ENCODE measurements at regions not wholly inside any gene's neighbourhood (a gene's known extent, or its start where the extent isn't known, plus 50 kb on each side); places are given as distances from the start of the nearest gene placed in this dataset.
"Not testable (repeated sequence)": the region's sequence is repeated elsewhere in the genome, so short reads cannot be mapped to it uniquely, and the experiment has no call there.

DNA sequence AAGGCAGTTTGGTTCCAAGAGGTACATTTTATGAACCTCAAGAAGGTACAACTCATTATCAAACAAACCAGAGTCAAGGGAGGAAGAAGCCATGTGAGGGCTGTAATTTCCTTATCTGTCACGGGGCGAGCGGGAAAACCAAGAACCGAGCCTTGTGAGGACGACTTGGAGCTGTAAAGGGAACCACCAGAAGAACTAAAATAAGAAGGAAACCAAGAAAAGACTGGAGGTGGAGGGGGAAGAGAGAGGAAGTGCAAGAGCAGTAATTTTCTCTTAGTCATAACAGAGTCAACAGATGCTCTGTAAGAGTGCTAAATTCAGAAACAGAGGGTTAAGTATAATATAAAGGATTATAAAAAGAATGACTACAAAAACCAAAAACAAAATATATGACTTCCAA lies 127.1 kb downstream of the DIRAS2 start:
- Mint-ChIP-seq H3K27ac (no peak overlapping the region), H3K4me3 (no peak overlapping the region), H3K36me3 (ENCODE audit: low read depth) (no peaks in the 10 kb centered on the region), H3K27me3 (ENCODE audit: low read depth) (peaks cover 10% of the 10 kb centered on the region), H3K4me1 (ENCODE audit: low read depth) (no peaks in the 10 kb centered on the region), H3K9me3 (ENCODE audit: insufficient read depth) (no peaks in the 10 kb centered on the region)
- CTCF ChIA-PET: no interaction called here
- DNase-seq: no peak
- POLR2A ChIA-PET: no interaction called here
- ATAC-seq: no peak

DNA sequence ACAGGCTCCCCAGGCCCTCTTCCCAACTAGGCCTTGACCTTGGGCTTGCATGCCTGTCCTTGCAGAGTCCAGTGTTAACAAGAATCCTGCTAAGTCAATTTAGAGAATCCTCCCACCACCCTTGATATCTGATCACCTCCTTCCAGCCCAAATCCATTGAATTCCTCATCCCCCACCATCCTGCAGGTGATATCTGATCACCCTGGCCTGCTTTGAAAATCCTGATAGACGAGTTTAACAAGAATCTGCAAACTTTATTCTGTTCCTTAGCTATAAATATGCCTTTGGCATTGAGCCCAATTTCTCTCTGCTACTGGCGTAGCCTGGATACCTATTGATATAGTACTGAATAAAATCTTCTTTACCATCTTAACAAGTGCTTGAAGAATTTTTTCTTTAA lies 125.5 kb downstream of the DIRAS2 start:
- H3K36me3 Mint-ChIP-seq (ENCODE audit: low read depth): no peaks in the 10 kb centered on the region
- H3K9me3 Mint-ChIP-seq (ENCODE audit: insufficient read depth): no peaks in the 10 kb centered on the region

DNA sequence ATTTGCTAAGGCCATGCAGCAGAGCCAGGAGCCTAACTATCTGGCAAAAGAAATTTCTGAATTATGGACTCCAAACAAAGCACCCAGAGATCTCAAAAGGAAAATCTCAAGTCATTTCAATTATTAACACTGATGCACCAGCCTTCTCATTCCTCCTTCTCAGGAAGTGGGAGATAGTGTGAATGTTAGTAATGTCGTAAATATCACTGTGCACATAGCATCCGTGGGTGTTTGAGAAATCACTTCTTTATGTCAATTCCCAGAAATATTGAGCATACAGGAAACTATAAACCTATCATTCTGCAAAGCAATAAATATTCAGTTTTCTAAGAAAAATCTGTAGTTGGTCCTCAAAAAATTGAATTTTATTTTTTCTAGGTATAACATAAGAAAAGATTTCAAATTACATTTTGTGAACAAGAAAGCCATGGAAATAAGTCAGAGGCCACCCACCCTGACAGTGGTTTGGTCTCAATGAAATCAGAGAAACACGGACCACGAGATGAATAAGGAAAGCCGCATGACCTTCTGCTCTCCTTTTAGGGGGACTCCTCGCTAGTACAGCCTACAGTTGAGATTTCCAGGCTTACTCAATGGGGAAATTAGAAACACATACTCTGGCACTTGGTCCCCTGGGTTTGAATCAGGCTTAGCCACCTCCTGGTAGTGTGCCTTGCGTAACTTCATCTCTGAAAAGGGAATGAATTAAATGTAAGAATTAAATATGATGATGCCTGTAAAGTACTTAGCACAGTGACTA lies 120.6 kb downstream of the DIRAS2 start:
- no peak overlapping the region for H3K27ac Mint-ChIP-seq
- no peak overlapping the region for H3K4me3 Mint-ChIP-seq
- CTCF ChIA-PET: no interaction called here
- H3K4me1 Mint-ChIP-seq (ENCODE audit: low read depth): no peaks in the 10 kb centered on the region
- no peak for DNase-seq
- POLR2A ChIA-PET: no interaction called here
- peaks cover 6% of the 10 kb centered on the region for H3K27me3 Mint-ChIP-seq (ENCODE audit: low read depth)
- H3K9me3 Mint-ChIP-seq (ENCODE audit: insufficient read depth): no peaks in the 10 kb centered on the region
- no peaks in the 10 kb centered on the region for H3K36me3 Mint-ChIP-seq (ENCODE audit: low read depth)
- no peak for ATAC-seq

More for the DNA sequence above, 125.5 kb downstream of the DIRAS2 start:
- CTCF ChIA-PET: no interaction called here
- POLR2A ChIA-PET: no interaction called here
- no peak overlapping the region for H3K4me3 Mint-ChIP-seq
- no peaks in the 10 kb centered on the region for H3K4me1 Mint-ChIP-seq (ENCODE audit: low read depth)
- DNase-seq (no peak), ATAC-seq (no peak)
- no peak overlapping the region for H3K27ac Mint-ChIP-seq
- peaks cover 10% of the 10 kb centered on the region for H3K27me3 Mint-ChIP-seq (ENCODE audit: low read depth)

DNA sequence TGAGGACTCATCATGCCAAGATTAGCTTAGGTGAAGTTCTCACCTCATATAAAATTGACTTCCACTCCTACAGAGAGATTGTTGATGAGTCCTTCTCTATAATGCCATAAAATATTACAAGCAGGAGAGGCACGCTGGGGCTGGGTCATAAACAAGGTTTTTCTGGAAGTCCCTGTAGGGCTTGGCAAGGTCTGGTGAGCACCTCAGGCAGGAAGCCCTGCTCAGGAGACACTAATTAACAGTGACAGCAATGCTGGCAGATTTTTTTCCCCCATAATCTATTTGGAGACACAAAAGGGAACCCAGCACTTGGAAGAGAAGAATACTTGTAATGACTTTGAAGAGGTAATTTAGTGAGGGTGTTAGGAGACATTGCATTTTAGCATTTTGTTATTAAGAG lies 118.7 kb downstream of the DIRAS2 start:
- H3K4me3 Mint-ChIP-seq: no peak overlapping the region
- DNase-seq (no peak), ATAC-seq (no peak)
- H3K27me3 Mint-ChIP-seq (ENCODE audit: low read depth): peaks cover 7% of the 10 kb centered on the region
- ChIA-PET CTCF (no interaction called here), POLR2A (no interaction called here)
- no peak overlapping the region for H3K27ac Mint-ChIP-seq
- no peaks in the 10 kb centered on the region for H3K36me3 Mint-ChIP-seq (ENCODE audit: low read depth)
- H3K9me3 Mint-ChIP-seq (ENCODE audit: insufficient read depth): no peaks in the 10 kb centered on the region
- no peaks in the 10 kb centered on the region for H3K4me1 Mint-ChIP-seq (ENCODE audit: low read depth)

DNA sequence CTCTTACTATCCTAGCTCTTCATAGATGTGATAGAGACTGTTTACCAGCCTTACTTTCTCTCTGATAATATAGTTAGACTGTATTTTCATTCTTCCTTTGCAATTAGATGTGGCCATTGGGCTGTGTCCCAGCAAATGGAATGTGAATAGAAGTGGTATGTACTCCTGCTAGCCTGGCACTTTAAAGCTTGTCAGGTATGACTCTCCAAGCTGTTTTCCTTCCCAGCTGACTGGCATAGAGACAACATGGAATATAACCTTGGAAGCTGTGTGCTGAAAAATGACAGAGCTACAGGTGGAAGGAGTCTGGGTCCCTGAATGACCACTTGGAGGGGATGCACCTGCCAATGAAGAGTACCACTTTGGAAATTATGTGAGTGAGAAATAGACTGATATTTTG lies 116.2 kb downstream of the DIRAS2 start:
- ATAC-seq (no peak), DNase-seq (no peak)
- Mint-ChIP-seq H3K9me3 (ENCODE audit: insufficient read depth) (no peaks in the 10 kb centered on the region), H3K4me3 (no peak overlapping the region), H3K27me3 (ENCODE audit: low read depth) (peaks cover 8% of the 10 kb centered on the region), H3K4me1 (ENCODE audit: low read depth) (no peaks in the 10 kb centered on the region), H3K27ac (no peak overlapping the region), H3K36me3 (ENCODE audit: low read depth) (no peaks in the 10 kb centered on the region)
- CTCF ChIA-PET: no interaction called here
- POLR2A ChIA-PET: no interaction called here

DNA sequence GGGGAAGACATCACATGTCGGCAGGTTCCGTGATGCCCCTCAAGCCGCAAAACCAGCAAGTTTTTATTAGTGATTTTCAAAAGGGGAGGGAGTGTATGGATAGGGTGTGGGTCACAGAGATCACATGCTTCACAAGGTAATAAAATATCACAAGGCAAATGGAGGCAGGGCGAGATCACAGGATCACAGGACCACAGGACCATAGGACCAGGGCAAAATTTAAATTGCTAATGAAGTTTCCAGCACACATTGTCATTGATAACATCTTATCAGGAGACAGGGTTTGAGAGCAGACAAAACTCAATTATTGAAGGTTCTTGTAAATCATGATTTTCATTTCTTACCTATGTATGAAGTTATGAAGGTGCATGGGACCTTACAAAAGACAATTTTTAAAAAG lies 106.5 kb downstream of the DIRAS2 start:
- H3K27ac Mint-ChIP-seq; DNase-seq; H3K4me1 Mint-ChIP-seq (ENCODE audit: low read depth); CTCF ChIA-PET; H3K36me3 Mint-ChIP-seq (ENCODE audit: low read depth); ATAC-seq; H3K4me3 Mint-ChIP-seq; H3K9me3 Mint-ChIP-seq (ENCODE audit: insufficient read depth); POLR2A ChIA-PET: not testable (repeated sequence)
- peaks cover 17% of the 10 kb centered on the region for H3K27me3 Mint-ChIP-seq (ENCODE audit: low read depth)

DNA sequence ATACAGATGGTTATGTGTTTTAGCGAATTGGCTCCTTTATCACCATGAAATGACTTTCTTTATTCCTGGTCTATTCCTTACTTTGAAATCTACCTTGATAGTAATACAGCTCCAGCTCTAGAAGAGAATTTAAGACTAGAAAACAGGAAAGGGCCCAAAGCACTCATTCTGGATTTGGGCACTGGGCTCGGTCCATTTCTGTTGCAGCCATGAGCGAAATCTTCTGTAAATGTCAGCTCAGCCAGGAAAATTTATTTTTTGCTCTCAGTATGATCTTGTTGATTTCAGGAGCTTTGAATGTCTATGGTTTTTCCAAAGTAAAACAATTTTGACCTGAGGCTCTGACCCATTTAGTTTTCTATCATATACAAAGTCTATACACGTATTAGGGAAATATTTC lies 104.1 kb downstream of the DIRAS2 start:
- CTCF ChIA-PET: no interaction called here
- H3K9me3 Mint-ChIP-seq (ENCODE audit: insufficient read depth): no peaks in the 10 kb centered on the region
- no peaks in the 10 kb centered on the region for H3K4me1 Mint-ChIP-seq (ENCODE audit: low read depth)
- POLR2A ChIA-PET: no interaction called here
- no peaks in the 10 kb centered on the region for H3K36me3 Mint-ChIP-seq (ENCODE audit: low read depth)
- peaks cover 19% of the 10 kb centered on the region for H3K27me3 Mint-ChIP-seq (ENCODE audit: low read depth)
- no peak for DNase-seq
- H3K4me3 Mint-ChIP-seq: no peak overlapping the region
- no peak for ATAC-seq
- no peak overlapping the region for H3K27ac Mint-ChIP-seq

DNA sequence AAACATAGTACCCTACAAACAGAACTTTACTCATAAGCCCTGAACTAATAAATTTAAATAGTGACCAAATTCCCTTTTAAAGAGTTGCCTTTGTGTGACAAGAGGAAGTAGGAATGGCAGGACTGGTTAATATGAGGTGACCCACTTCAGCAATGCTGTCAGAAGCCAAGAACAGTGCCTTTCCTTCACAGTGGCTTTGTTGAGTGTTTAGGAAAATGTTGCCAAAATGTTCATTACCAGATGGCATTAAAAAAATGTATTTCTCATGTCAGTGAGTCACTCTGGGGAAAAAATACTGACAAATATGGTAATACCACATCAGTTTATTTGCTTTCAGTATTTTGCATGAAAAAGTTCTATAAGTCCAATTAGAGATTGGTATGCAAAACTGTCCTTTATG lies 103.3 kb downstream of the DIRAS2 start:
- no peak for DNase-seq
- ChIA-PET POLR2A (no interaction called here), CTCF (no interaction called here)
- Mint-ChIP-seq H3K36me3 (ENCODE audit: low read depth) (no peaks in the 10 kb centered on the region), H3K9me3 (ENCODE audit: insufficient read depth) (no peaks in the 10 kb centered on the region), H3K4me1 (ENCODE audit: low read depth) (no peaks in the 10 kb centered on the region), H3K4me3 (no peak overlapping the region), H3K27ac (no peak overlapping the region), H3K27me3 (ENCODE audit: low read depth) (peaks cover 19% of the 10 kb centered on the region)
- ATAC-seq: no peak

DNA sequence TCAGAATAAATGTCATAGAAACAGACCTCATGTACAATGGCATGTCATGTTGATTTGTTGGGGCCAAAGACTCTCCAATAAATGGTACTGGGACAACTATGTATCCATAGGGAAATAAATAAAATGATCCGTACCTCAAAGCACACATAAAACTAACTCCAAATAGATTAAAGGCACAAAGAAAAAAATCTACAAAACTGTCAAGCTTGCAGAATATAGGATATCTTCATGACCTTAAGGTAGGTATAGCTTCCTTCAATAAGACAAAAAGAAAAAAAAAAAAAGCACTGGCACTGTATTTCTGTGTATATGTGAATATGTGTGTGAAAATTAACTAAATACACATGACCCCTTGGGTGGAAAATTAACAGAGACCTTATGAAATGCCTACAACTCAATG lies 101.9 kb downstream of the DIRAS2 start:
- POLR2A ChIA-PET: no interaction called here
- no peak overlapping the region for H3K27ac Mint-ChIP-seq
- no peak for ATAC-seq
- peaks cover 14% of the 10 kb centered on the region for H3K27me3 Mint-ChIP-seq (ENCODE audit: low read depth)
- H3K9me3 Mint-ChIP-seq (ENCODE audit: insufficient read depth): no peaks in the 10 kb centered on the region
- H3K36me3 Mint-ChIP-seq (ENCODE audit: low read depth): no peaks in the 10 kb centered on the region
- H3K4me3 Mint-ChIP-seq: no peak overlapping the region
- DNase-seq: no peak
- CTCF ChIA-PET: no interaction called here
- H3K4me1 Mint-ChIP-seq (ENCODE audit: low read depth): no peaks in the 10 kb centered on the region

DNA sequence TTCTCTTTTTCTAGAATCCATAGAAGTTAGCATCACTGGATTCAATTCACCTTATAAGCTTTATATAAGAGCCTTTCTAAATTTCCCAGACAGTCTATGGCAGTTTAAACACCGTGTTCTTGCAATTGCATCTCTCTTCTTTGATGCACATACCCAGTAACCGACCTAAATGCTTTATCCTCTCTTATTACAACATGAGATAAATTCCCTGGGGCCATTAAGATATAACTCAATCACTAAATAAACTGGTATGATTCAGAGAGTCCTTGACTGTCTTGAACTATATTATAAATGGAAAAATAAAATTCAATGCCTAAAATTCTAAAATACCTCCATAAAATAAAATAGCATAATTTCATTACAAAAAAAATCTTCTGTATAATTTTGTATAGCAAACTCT lies 98.1 kb downstream of the DIRAS2 start:
- Mint-ChIP-seq H3K9me3 (ENCODE audit: insufficient read depth) (no peaks in the 10 kb centered on the region), H3K36me3 (ENCODE audit: low read depth) (no peaks in the 10 kb centered on the region), H3K27me3 (ENCODE audit: low read depth) (peaks cover 7% of the 10 kb centered on the region), H3K4me3 (no peak overlapping the region), H3K27ac (no peak overlapping the region), H3K4me1 (ENCODE audit: low read depth) (no peaks in the 10 kb centered on the region)
- POLR2A ChIA-PET: no interaction called here
- DNase-seq (no peak), ATAC-seq (no peak)
- CTCF ChIA-PET: no interaction called here

DNA sequence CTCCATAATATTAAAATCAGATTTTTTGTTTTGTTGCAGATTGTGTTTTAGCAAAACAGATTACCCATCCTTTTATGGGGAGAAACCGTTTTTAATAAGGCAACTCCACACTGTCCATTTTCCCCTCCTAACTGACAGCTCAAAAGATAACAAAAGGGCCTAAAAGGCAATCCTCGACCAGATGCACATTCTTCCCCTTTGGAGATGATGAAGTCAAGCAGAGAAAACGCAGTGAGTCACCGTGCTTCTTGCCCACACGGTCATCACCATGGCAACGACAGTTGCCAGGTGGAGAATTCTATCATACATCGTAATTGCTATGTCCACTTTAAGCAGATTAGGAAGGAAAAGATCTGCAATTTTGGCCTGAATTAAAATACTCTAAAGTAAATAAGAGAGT lies 96.4 kb downstream of the DIRAS2 start:
- no peaks in the 10 kb centered on the region for H3K4me1 Mint-ChIP-seq (ENCODE audit: low read depth)
- H3K27ac Mint-ChIP-seq: no peak overlapping the region
- H3K4me3 Mint-ChIP-seq: no peak overlapping the region
- no peaks in the 10 kb centered on the region for H3K36me3 Mint-ChIP-seq (ENCODE audit: low read depth)
- DNase-seq (no peak), ATAC-seq (no peak)
- H3K27me3 Mint-ChIP-seq (ENCODE audit: low read depth): peaks cover 4% of the 10 kb centered on the region
- CTCF ChIA-PET: no interaction called here
- H3K9me3 Mint-ChIP-seq (ENCODE audit: insufficient read depth): no peaks in the 10 kb centered on the region
- POLR2A ChIA-PET: no interaction called here

DNA sequence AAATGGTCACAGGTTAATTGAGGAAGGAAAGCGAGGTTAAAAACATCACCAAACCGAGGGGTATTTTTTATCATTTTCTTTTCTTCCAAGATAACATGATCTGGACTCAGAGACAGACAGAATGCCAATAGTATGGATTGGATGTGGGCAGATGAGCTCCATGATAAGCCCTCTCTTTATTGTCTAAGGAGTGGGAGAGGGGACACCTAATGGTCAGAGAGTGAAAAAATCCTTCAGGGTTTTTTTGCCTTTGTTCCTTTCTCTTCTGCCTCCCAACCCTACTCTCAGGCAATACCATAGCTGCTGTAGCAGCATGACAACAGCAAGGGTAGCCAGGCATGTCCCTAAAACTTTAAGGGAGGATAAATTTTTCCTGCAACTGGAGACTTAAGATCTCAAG lies 94.7 kb downstream of the DIRAS2 start:
- no peak for DNase-seq
- no peak overlapping the region for H3K27ac Mint-ChIP-seq
- POLR2A ChIA-PET: no interaction called here
- no peaks in the 10 kb centered on the region for H3K4me1 Mint-ChIP-seq (ENCODE audit: low read depth)
- no peak overlapping the region for H3K4me3 Mint-ChIP-seq
- no peak for ATAC-seq
- H3K9me3 Mint-ChIP-seq (ENCODE audit: insufficient read depth): no peaks in the 10 kb centered on the region
- H3K36me3 Mint-ChIP-seq (ENCODE audit: low read depth): no peaks in the 10 kb centered on the region
- H3K27me3 Mint-ChIP-seq (ENCODE audit: low read depth): peaks cover 3% of the 10 kb centered on the region
- CTCF ChIA-PET: no interaction called here

DNA sequence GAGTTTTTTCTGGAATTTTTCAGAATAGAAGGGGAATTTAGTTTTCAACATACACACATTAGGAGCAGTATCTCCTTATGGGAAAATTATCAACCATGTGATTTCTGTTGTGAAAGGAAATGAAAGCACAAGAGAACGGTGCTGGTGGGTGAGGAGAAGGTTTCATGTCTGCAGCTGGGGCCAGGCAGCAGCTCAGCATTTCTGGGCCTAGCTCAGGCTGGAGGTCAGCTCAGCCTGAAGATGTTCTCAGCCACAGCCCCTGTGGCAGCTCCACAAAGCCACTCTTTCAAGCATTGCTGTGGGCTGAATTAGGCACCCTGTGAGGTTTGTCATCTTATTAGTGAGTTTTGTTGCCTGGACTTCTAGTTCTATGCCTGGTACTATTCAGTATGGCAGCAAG lies 90.3 kb downstream of the DIRAS2 start:
- Mint-ChIP-seq H3K27ac (no peak overlapping the region), H3K36me3 (ENCODE audit: low read depth) (no peaks in the 10 kb centered on the region), H3K4me1 (ENCODE audit: low read depth) (no peaks in the 10 kb centered on the region), H3K27me3 (ENCODE audit: low read depth) (peaks cover 3% of the 10 kb centered on the region), H3K9me3 (ENCODE audit: insufficient read depth) (no peaks in the 10 kb centered on the region), H3K4me3 (no peak overlapping the region)
- DNase-seq: no peak
- ChIA-PET POLR2A (no interaction called here), CTCF (no interaction called here)
- no peak for ATAC-seq

Measured in activated CD8-positive, alpha-beta T cell treated with anti-CD3 and anti-CD28 coated beads, Interleukin-2, amount 10 ng/mL, durations not matched to agents 7 days and 5 days (primary cell).